ENCODE measurements at regions not wholly inside any gene's neighbourhood (a gene's known extent, or its start where the extent isn't known, plus 50 kb on each side); places are given as distances from the start of the nearest gene placed in this dataset.

GRCh38 chr4:23171976-23172375 lies 479.2 kb downstream of the GBA3 start:
- ATAC-seq (no peak), DNase-seq (no peak), FAIRE-seq (no peak)
- intact Hi-C loops (cut with DNase I) = no loop called here
- Histone ChIP-seq H3K27ac (no peak overlapping the region), H3K36me3 (no peaks in the 10 kb centered on the region), H3K4me1 (no peaks in the 10 kb centered on the region), H3K4me3 (no peak overlapping the region), H3K27me3 (no peaks in the 10 kb centered on the region), H3K9me3 (no peaks in the 10 kb centered on the region)
- no peak for TF ChIP-seq CTCF (IDR thresholded peaks at IDR 0.05)
- 38 to 61% methylated on average over 2 of the region's 2 CpGs for WGBS, 2 donors

- no peak for ATAC-seq
- intact Hi-C loops (cut with DNase I) = no loop called here
- no peak for TF ChIP-seq CTCF (IDR thresholded peaks at IDR 0.05)
- WGBS, 2 donors = 56 to 64% methylated on average over 6 of the region's 6 CpGs
- Histone ChIP-seq H3K4me3 (no peak overlapping the region), H3K27me3 (no peaks in the 10 kb centered on the region), H3K27ac (no peak overlapping the region), H3K9me3 (no peaks in the 10 kb centered on the region), H3K4me1 (no peaks in the 10 kb centered on the region), H3K36me3 (no peaks in the 10 kb centered on the region)
- no peak for DNase-seq
- no peak for FAIRE-seq
Measured at GRCh38 chr4:23169608-23170311, 477.0 kb downstream of the GBA3 start.

- H3K27ac ChIP-seq = no peak overlapping the region
- FAIRE-seq (no peak), DNase-seq (no peak), ATAC-seq (no peak)
- no peaks in the 10 kb centered on the region for H3K27me3 ChIP-seq
- no peak for TF ChIP-seq CTCF (IDR thresholded peaks at IDR 0.05)
- H3K4me3 ChIP-seq = no peak overlapping the region
- no peaks in the 10 kb centered on the region for H3K4me1 ChIP-seq
- intact Hi-C loops (cut with DNase I) = no loop called here
- H3K36me3 ChIP-seq = no peaks in the 10 kb centered on the region
- no peaks in the 10 kb centered on the region for H3K9me3 ChIP-seq
- WGBS, 2 donors = 31 to 49% methylated on average over 1 of the region's 1 CpG
Measured at GRCh38 chr4:23166919-23167318, 474.2 kb downstream of the GBA3 start.

- WGBS, 2 donors = 74 to 82% methylated on average over 5 of the region's 5 CpGs
- DNase-seq (no peak), FAIRE-seq (no peak), ATAC-seq (no peak)
- Histone ChIP-seq H3K27me3 (no peaks in the 10 kb centered on the region), H3K9me3 (no peaks in the 10 kb centered on the region), H3K36me3 (no peaks in the 10 kb centered on the region), H3K4me3 (no peak overlapping the region), H3K27ac (no peak overlapping the region), H3K4me1 (no peaks in the 10 kb centered on the region)
- intact Hi-C loops (cut with DNase I) = no loop called here
- no peak for TF ChIP-seq CTCF (IDR thresholded peaks at IDR 0.05)
Measured at GRCh38 chr4:23166407-23166806, 473.7 kb downstream of the GBA3 start.

GRCh38 chr4:23165669-23166068 lies 472.9 kb downstream of the GBA3 start:
- no peak for TF ChIP-seq CTCF (IDR thresholded peaks at IDR 0.05)
- H3K4me3 ChIP-seq = no peak overlapping the region
- intact Hi-C loops (cut with DNase I) = no loop called here
- no peaks in the 10 kb centered on the region for H3K4me1 ChIP-seq
- H3K27ac ChIP-seq = no peak overlapping the region
- FAIRE-seq = no peak
- no peaks in the 10 kb centered on the region for H3K36me3 ChIP-seq
- no peaks in the 10 kb centered on the region for H3K27me3 ChIP-seq
- H3K9me3 ChIP-seq = no peaks in the 10 kb centered on the region
- 83 to 97% methylated on average over 1 of the region's 1 CpG for whole genome bisulfite sequencing, 2 donors
- ATAC-seq = no peak
- no peak for DNase-seq

All from pancreas (tissue), 10 donors.